Gastroesophageal sphincter (tissue), 3 donors: ENCODE measurements at regions not wholly inside any gene's neighbourhood (a gene's known extent, or its start where the extent isn't known, plus 50 kb on each side); places are given as distances from the start of the nearest gene placed in this dataset.

Experiments
- CTCF ChIP-seq, 4 experiments: fragments of 200-600 bp in 2 of 4; fragments of 450-650 bp in 2 of 4; sonication (generic) in 1 of 4; IDR thresholded peaks; one replicate each; pipeline ENCODE4 v1.5.1; 2017 to 2019; ENCODE audit warnings: antibody characterized with exemption in 4 of 4, mild to moderate bottlenecking in 2 of 4, moderate library complexity in 2 of 4
- EP300 ChIP-seq: sonication (generic); formaldehyde crosslinking; IDR thresholded peaks from one replicate; pipeline ENCODE4 v1.6.1; 2017; ENCODE audit warnings: antibody characterized with exemption, mild to moderate bottlenecking
- POLR2A ChIP-seq, 2 donors: fragments of 450-650 bp; IDR thresholded peaks; one replicate each; pipeline ENCODE4 v1.6.1; 2017; ENCODE audit warnings: antibody characterized with exemption in 2 of 2, mild to moderate bottlenecking in 2 of 2, moderate library complexity in 1 of 2
- POLR2AphosphoS5 ChIP-seq: sonication (generic); formaldehyde crosslinking; IDR thresholded peaks from one replicate; pipeline ENCODE4 v1.6.1; 2017; ENCODE audit warnings: antibody characterized with exemption

- TF ChIP-seq CTCF (IDR thresholded peaks at IDR 0.05) (no peak), POLR2A (IDR thresholded peaks at IDR 0.05) (no peak), EP300 (no peak), POLR2AphosphoS5 (no peak)
Measured at GRCh38 chr12:67531501-67531900, 117.0 kb upstream of the DYRK2 start.
